ENCODE measurements at regions not wholly inside any gene's neighbourhood (a gene's known extent, or its start where the extent isn't known, plus 50 kb on each side); places are given as distances from the start of the nearest gene placed in this dataset.

- no peak for DNase-seq
Observed at GRCh38 chr4:181420950-181421349, 822.3 kb upstream of the TENM3 start.

DNA sequence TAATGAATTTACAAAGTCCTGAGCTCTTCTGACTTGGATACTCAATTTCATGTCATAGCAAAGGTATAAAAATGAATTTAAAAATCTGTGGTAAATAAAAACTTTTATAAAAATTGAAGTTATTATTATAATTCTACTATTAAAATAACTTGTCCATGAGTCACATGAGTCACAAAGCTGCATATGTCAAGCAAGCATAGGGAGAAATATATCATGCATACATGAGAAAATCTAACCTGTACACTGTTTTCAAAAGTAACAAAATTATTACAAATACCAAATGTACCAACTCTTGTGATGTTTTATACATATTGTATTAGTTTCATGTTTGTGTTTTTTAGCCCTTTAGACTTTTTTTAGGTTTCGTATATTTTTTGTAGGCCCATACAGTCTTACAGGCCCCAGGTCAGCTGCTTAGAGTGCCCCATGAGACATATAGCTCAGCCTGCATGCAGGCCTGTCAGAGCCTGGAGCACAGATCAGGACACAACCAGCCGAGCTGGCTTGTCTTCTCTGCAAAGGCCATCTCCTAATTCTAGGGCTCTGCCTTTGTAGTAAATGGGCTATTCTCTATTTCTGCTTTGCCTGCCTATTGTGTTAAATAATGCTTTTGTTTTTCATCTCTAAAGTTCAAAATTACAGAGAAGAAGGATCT lies 818.7 kb upstream of the TENM3 start:
- no peak for DNase-seq

DNA sequence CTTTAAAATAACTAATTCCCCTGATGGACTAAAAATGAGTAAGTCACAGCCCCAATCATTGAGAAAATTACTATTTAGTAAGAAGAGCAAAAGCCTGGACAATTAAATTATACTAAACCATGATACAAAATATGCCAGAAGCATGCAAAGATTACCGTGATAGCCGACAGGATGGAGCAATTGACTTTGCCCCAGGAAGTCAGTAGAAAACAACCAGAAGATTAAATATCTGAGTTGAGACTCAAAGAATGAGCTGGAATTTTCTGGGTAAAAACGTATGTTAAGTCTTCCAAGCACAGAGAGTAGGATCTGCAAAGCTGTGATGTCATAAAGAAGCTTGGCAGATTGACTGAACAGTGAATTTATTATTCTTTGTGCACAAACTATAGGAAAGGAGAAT lies 816.1 kb upstream of the TENM3 start:
- DNase-seq: no peak

DNA sequence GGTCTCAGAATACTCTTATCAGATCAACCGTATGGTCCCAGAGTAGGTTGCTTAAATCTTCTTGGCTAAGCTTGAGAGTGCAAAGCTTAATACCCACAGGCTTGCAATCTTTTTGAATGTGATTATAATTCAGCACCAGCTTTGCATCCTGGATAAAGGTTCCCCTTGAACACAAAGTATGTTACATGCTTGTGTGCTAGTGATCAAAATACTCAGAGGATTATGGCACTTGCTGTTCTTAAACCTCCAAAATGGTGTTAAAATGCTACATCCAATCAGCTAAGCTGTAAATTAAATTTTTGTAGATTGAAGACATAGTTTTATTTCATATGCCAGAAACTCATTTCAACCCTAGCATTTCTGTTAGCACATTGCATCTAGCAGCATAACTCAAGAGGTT lies 812.2 kb upstream of the TENM3 start:
- no peak for DNase-seq

DNA sequence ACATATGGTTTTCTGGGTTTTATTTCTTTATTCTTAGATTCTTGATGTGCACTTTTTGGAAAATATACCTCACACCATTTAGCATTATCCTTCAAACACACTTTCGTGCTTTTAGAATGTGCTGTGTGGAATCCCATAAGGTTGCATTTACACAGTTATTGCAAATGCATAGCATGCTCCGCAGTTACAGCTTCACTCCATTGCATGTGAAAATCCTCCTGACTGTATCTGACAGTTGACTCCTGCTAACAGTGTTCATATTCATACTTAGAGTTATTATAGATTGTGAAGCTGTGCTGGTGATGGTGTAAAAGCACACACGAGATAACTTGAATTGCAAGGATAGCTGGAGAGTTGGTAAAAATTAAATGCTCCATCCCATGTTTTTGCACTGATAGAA lies 811.5 kb upstream of the TENM3 start:
- no peak for DNase-seq

- DNase-seq: no peak
Observed at GRCh38 chr4:181432335-181432734, 810.9 kb upstream of the TENM3 start.

- DNase-seq: no peak
Observed at GRCh38 chr4:181437895-181438294, 805.3 kb upstream of the TENM3 start.

DNA sequence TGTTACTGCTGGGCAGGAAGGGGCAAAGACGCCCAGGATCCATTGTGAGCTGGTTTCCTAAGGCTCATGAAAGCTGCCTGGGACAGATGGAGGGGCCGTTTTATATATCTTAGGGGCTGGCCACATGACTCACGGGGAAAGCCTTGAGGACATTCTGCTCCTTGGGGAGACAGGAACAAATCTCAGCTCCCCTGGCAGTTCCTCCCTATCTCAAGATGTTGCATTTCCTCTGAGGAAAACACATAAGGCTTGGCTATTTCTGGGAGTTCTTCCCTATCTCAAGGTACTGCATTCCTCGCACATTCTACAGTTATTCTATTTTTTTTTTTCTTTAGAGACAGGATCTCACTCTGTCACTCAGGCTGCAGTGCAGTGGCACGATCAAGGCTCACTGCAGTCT lies 804.6 kb upstream of the TENM3 start:
- DNase-seq: no peak

DNA sequence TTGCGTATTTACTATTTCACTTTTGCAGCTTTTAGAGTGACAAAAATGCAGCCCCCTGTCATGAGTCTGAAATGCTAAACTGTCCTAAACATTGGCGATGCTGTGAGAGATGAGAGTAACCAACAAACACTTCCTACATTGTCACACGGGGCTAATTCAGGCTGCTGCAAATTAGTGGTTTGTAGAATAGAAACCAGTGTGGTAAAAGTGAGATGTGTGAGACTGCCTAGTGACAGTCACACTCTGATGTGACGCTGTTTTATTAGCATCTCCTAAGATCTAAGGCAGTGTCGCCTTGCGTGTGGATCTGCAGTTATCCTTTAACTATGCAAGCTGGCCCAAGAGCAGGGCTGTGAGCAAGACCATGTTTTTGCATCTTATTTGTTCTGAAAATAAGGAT lies 800.2 kb upstream of the TENM3 start:
- DNase-seq: no peak

GRCh38 chr4:181465826-181466225 lies 777.4 kb upstream of the TENM3 start:
- no peak for DNase-seq

DNA sequence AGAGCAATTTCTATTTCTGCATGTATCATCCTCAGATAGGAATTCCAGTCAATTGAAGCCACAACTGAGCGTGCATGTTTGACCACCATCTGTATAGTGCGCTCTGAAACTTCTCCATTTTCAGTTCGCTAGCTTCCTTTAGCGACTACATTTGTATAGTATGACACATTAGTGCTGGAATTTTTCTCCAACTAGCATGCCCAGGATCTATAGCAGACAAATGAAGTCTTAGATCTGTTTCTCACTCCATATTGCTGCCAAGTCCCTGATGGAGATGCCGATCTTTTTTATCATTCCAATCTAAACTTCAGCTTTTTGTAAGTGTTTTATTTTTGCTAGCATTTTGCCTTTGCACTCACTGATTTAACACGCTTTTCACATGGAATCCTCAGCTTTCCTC lies 774.8 kb upstream of the TENM3 start:
- no peak for DNase-seq

DNA sequence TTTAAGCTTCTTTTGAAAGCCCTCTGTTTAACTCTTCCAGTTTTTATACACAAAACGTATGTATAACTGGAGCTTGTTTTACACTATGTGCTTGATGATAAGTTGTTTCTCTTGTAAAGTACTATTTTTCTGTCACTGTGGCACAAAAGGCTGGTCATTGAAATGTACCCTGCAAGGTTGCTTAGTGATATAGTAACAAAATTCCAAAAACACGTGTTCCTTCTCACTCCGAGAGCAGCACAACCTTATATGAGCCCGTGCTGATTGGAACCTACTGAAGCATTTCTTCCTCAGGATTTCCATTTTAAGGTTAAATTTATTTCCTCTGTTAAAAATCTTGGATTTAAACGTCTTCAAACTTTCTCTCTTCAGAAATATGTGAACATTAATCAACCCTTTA lies 772.9 kb upstream of the TENM3 start:
- DNase-seq: no peak

GRCh38 chr4:181475359-181475758 lies 767.8 kb upstream of the TENM3 start:
- no peak for DNase-seq

DNA sequence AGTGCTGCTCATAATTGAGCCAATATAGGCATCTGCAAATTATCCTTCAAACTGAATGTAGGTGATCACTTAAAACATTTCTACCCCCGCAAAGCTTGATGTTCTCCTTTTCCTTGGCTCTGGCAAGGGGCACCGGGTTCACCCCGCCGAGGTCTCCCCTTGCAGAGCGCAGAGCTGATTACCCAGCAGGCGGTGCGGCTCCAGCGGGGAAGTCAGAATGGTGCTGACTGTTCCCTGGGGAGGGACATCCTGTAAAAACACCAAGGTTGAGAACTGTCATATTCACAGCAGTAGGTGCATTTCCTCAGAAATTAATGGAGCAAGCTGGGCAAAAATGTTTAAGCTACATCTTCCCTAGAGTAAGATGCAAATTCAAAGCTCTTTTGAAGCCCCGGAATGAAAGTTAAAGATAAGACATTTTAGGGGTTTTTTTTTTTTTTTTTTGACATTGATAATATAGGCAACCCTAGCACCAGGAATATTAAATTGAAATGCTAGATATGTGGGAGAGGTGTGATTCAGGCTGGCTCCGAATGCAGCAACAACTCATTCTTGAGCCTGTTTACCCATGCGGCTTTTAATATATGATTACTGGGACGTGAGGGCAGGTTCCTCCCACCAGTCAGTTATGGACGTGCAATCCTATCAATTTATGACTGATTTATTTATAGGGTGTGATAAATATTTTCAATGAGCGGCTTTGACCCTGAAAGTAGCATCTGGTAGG lies 767.3 kb upstream of the TENM3 start:
- no peak for DNase-seq

DNA sequence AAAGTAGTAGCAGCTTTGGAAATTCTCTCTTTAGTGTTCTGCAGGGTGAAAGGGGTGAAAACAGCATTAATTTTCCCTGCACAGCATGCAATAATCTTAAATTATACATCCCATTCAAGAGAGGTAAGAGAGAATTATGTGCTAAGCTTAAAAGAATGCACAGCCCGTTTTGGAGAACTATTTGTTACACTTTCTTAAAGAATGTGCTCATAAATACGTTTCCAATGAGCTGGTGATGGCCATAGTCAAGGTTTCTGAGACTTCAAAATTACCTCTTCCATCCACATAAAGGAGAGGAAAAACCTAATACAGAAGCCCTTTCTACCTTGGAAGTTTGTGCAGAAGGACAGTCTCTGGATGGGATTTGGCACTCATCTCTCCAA lies 766.7 kb upstream of the TENM3 start:
- no peak for DNase-seq

DNA sequence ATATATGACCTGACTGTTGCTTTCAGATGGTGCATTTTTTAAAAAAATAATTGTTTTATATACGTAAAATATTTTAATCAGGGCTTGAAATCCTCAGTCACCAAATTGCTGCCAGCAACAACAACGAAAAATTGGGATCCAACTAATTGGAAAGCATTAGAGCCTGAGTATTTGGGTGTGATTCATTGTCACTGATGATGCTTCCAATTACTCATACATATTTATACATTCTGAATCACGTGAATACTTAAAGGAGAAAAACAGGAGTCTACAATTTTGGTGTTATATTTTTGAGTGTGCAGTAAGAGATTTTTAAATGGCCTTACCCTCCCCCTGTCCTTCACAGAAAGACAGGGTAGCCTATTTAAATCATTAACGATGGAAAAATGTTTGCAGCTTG lies 765.6 kb upstream of the TENM3 start:
- no peak for DNase-seq

GRCh38 chr4:181478656-181479055 lies 764.5 kb upstream of the TENM3 start:
- DNase-seq: no peak

DNA sequence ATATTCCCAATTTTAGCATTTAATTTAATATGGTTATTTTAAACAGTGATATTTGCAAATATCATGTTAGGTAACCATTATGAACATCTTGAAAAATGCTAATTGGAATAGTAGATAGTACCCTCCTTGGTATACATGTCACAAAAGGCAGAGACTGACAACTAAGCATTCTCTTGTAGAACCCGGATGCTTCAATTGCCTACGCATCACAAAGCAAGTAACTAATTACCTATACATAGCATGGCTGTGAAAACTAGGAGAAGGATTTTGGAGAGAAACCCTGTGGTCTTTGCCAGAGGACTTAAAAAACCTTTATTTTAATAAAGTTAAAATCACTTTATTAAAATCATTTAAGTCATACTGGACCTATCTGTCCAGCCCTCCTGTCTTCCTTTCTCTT lies 764.1 kb upstream of the TENM3 start:
- no peak for DNase-seq

DNA sequence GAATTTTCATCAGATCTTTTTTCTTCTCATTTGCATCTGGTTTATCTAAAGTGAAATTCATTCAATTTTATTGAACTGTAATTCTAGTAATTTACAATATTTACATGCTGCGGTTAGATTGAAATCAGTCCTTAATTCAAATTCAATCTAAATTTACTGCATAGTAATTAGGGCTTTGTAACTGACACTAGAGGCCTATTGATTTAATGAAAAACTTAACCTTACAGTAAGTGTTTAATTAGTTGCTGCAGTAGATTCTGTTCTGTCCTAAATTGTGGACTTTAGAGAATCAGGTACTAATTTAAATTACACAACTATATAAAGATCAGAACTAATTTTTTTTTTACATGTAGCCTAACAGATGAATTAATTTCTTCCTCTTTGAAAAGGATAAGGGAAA lies 758.8 kb upstream of the TENM3 start:
- no peak for DNase-seq

DNA sequence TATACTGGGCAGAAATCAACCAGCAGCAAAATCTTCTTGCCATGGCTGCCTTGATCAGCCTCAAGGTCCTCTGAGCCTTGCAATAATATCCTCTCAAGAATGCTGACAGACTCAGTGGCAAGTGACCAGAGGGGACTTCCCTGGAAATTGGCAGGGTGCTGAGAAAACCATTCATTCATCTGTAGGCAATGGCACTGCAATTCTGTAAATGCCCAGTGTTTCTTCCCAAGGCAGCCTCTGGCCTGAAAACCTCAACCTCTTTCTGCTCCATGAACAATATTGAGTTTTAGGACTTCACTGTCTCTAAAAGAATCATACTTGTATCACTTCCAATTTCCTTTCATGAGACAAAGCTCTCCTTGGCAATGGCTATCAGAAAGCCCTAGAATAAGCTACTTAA lies 754.3 kb upstream of the TENM3 start:
- no peak for DNase-seq

- DNase-seq: no peak
Observed at GRCh38 chr4:181498148-181498547, 745.1 kb upstream of the TENM3 start.

DNA sequence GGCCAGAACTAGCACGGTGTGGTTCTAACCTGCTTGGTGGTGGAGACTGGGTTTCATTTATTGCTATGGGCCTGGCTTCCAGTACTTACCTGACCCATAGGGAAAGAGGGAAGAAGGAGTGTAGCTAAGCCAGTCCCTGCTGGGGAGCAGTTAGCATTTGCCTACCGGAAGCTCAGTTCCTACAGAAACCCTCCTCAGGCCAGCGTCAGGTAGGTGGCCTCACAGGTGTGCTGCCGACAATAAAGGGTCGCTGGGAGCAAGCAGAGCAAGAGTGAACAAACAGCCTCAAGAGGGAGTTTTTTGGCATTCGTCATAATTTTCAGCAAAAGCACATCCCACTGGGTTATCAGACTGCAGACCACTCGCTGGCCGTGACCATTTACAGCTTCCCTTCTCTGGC lies 740.6 kb upstream of the TENM3 start:
- no peak for DNase-seq

GRCh38 chr4:181503687-181504390 lies 739.4 kb upstream of the TENM3 start:
- DNase-seq: no peak

GRCh38 chr4:181504924-181505323 lies 738.3 kb upstream of the TENM3 start:
- DNase-seq: peak; percentile 97
